ENCODE measurements at regions not wholly inside any gene's neighbourhood (a gene's known extent, or its start where the extent isn't known, plus 50 kb on each side); places are given as distances from the start of the nearest gene placed in this dataset.
"Not testable (repeated sequence)": the region's sequence is repeated elsewhere in the genome, so short reads cannot be mapped to it uniquely, and the experiment has no call there.

GRCh38 chr13:87166348-87166747 lies 504.8 kb upstream of the SLITRK5 start:
- Histone ChIP-seq H3K27me3 (ENCODE audit: control insufficient read depth in 2 of 2, insufficient read depth in 2 of 2, low read length in 2 of 2) (no peaks in the 10 kb centered on the region), H3K36me3 (ENCODE audit: control insufficient read depth in 2 of 2, insufficient read depth in 2 of 2, low read length in 2 of 2) (no peaks in the 10 kb centered on the region), H3K27ac (ENCODE audit: low read depth in 2 of 2, low read length in 2 of 2) (no peak overlapping the region), H3K4me1 (ENCODE audit: control insufficient read depth in 2 of 2, insufficient read depth in 2 of 2, low read length in 2 of 2) (no peaks in the 10 kb centered on the region), H3K9ac (ENCODE audit: low read depth in 1 of 2, low read length in 2 of 2) (no peak overlapping the region), H3K9me3 (ENCODE audit: control insufficient read depth in 2 of 2, low read length in 2 of 2) (no peaks in the 10 kb centered on the region), H3K4me3 (ENCODE audit: low read length in 2 of 2) (no peak overlapping the region)

- Histone ChIP-seq H3K27ac (ENCODE audit: low read depth in 2 of 2, low read length in 2 of 2) (no peak overlapping the region), H3K36me3 (ENCODE audit: control insufficient read depth in 2 of 2, insufficient read depth in 2 of 2, low read length in 2 of 2) (no peaks in the 10 kb centered on the region), H3K9me3 (ENCODE audit: control insufficient read depth in 2 of 2, low read length in 2 of 2) (no peaks in the 10 kb centered on the region), H3K4me1 (ENCODE audit: control insufficient read depth in 2 of 2, insufficient read depth in 2 of 2, low read length in 2 of 2) (no peaks in the 10 kb centered on the region), H3K4me3 (ENCODE audit: low read length in 2 of 2) (no peak overlapping the region), H3K27me3 (ENCODE audit: control insufficient read depth in 2 of 2, insufficient read depth in 2 of 2, low read length in 2 of 2) (no peaks in the 10 kb centered on the region), H3K9ac (ENCODE audit: low read depth in 1 of 2, low read length in 2 of 2) (no peak overlapping the region)
Measured at GRCh38 chr13:87168390-87168789, 502.8 kb upstream of the SLITRK5 start.

GRCh38 chr13:87169337-87169736 lies 501.8 kb upstream of the SLITRK5 start:
- H3K27me3 ChIP-seq (ENCODE audit: control insufficient read depth in 2 of 2, insufficient read depth in 2 of 2, low read length in 2 of 2): no peaks in the 10 kb centered on the region
- H3K9me3 ChIP-seq (ENCODE audit: control insufficient read depth in 2 of 2, low read length in 2 of 2): no peaks in the 10 kb centered on the region
- no peaks in the 10 kb centered on the region for H3K4me1 ChIP-seq (ENCODE audit: control insufficient read depth in 2 of 2, insufficient read depth in 2 of 2, low read length in 2 of 2)
- no peak overlapping the region for H3K4me3 ChIP-seq (ENCODE audit: low read length in 2 of 2)
- no peaks in the 10 kb centered on the region for H3K36me3 ChIP-seq (ENCODE audit: control insufficient read depth in 2 of 2, insufficient read depth in 2 of 2, low read length in 2 of 2)
- H3K9ac ChIP-seq (ENCODE audit: low read depth in 1 of 2, low read length in 2 of 2): no peak overlapping the region
- H3K27ac ChIP-seq (ENCODE audit: low read depth in 2 of 2, low read length in 2 of 2): no peak overlapping the region

- no peaks in the 10 kb centered on the region for H3K27me3 ChIP-seq (ENCODE audit: control insufficient read depth in 2 of 2, insufficient read depth in 2 of 2, low read length in 2 of 2)
- no peak overlapping the region for H3K9ac ChIP-seq (ENCODE audit: low read depth in 1 of 2, low read length in 2 of 2)
- H3K4me1 ChIP-seq (ENCODE audit: control insufficient read depth in 2 of 2, insufficient read depth in 2 of 2, low read length in 2 of 2): no peaks in the 10 kb centered on the region
- no peaks in the 10 kb centered on the region for H3K36me3 ChIP-seq (ENCODE audit: control insufficient read depth in 2 of 2, insufficient read depth in 2 of 2, low read length in 2 of 2)
- H3K9me3 ChIP-seq (ENCODE audit: control insufficient read depth in 2 of 2, low read length in 2 of 2): no peaks in the 10 kb centered on the region
- no peak overlapping the region for H3K27ac ChIP-seq (ENCODE audit: low read depth in 2 of 2, low read length in 2 of 2)
- no peak overlapping the region for H3K4me3 ChIP-seq (ENCODE audit: low read length in 2 of 2)
Measured at GRCh38 chr13:87172166-87172835, 498.9 kb upstream of the SLITRK5 start.

- not testable (repeated sequence) for H3K9ac ChIP-seq (ENCODE audit: low read depth in 1 of 2, low read length in 2 of 2); H3K9me3 ChIP-seq (ENCODE audit: control insufficient read depth in 2 of 2, low read length in 2 of 2); H3K4me3 ChIP-seq (ENCODE audit: low read length in 2 of 2); H3K27me3 ChIP-seq (ENCODE audit: control insufficient read depth in 2 of 2, insufficient read depth in 2 of 2, low read length in 2 of 2); H3K27ac ChIP-seq (ENCODE audit: low read depth in 2 of 2, low read length in 2 of 2); H3K36me3 ChIP-seq (ENCODE audit: control insufficient read depth in 2 of 2, insufficient read depth in 2 of 2, low read length in 2 of 2); H3K4me1 ChIP-seq (ENCODE audit: control insufficient read depth in 2 of 2, insufficient read depth in 2 of 2, low read length in 2 of 2)
Measured at GRCh38 chr13:87185138-87185537, 486.0 kb upstream of the SLITRK5 start.

- not testable (repeated sequence) for H3K4me1 ChIP-seq (ENCODE audit: control insufficient read depth in 2 of 2, insufficient read depth in 2 of 2, low read length in 2 of 2); H3K9me3 ChIP-seq (ENCODE audit: control insufficient read depth in 2 of 2, low read length in 2 of 2); H3K36me3 ChIP-seq (ENCODE audit: control insufficient read depth in 2 of 2, insufficient read depth in 2 of 2, low read length in 2 of 2); H3K4me3 ChIP-seq (ENCODE audit: low read length in 2 of 2); H3K27me3 ChIP-seq (ENCODE audit: control insufficient read depth in 2 of 2, insufficient read depth in 2 of 2, low read length in 2 of 2); H3K27ac ChIP-seq (ENCODE audit: low read depth in 2 of 2, low read length in 2 of 2); H3K9ac ChIP-seq (ENCODE audit: low read depth in 1 of 2, low read length in 2 of 2)
Measured at GRCh38 chr13:87186647-87187046, 484.5 kb upstream of the SLITRK5 start.

- H3K4me3 ChIP-seq (ENCODE audit: low read length in 2 of 2); H3K27ac ChIP-seq (ENCODE audit: low read depth in 2 of 2, low read length in 2 of 2); H3K36me3 ChIP-seq (ENCODE audit: control insufficient read depth in 2 of 2, insufficient read depth in 2 of 2, low read length in 2 of 2); H3K27me3 ChIP-seq (ENCODE audit: control insufficient read depth in 2 of 2, insufficient read depth in 2 of 2, low read length in 2 of 2); H3K9me3 ChIP-seq (ENCODE audit: control insufficient read depth in 2 of 2, low read length in 2 of 2); H3K9ac ChIP-seq (ENCODE audit: low read depth in 1 of 2, low read length in 2 of 2); H3K4me1 ChIP-seq (ENCODE audit: control insufficient read depth in 2 of 2, insufficient read depth in 2 of 2, low read length in 2 of 2): not testable (repeated sequence)
Measured at GRCh38 chr13:87191485-87191884, 479.7 kb upstream of the SLITRK5 start.

- Histone ChIP-seq H3K4me3 (ENCODE audit: low read length in 2 of 2) (no peak overlapping the region), H3K9ac (ENCODE audit: low read depth in 1 of 2, low read length in 2 of 2) (no peak overlapping the region), H3K27me3 (ENCODE audit: control insufficient read depth in 2 of 2, insufficient read depth in 2 of 2, low read length in 2 of 2) (no peaks in the 10 kb centered on the region), H3K9me3 (ENCODE audit: control insufficient read depth in 2 of 2, low read length in 2 of 2) (no peaks in the 10 kb centered on the region), H3K27ac (ENCODE audit: low read depth in 2 of 2, low read length in 2 of 2) (no peak overlapping the region), H3K36me3 (ENCODE audit: control insufficient read depth in 2 of 2, insufficient read depth in 2 of 2, low read length in 2 of 2) (no peaks in the 10 kb centered on the region), H3K4me1 (ENCODE audit: control insufficient read depth in 2 of 2, insufficient read depth in 2 of 2, low read length in 2 of 2) (no peaks in the 10 kb centered on the region)
Measured at GRCh38 chr13:87198371-87198770, 472.8 kb upstream of the SLITRK5 start.

GRCh38 chr13:87206708-87207107 lies 464.5 kb upstream of the SLITRK5 start:
- Histone ChIP-seq H3K9ac (ENCODE audit: low read depth in 1 of 2, low read length in 2 of 2) (no peak overlapping the region), H3K27ac (ENCODE audit: low read depth in 2 of 2, low read length in 2 of 2) (no peak overlapping the region), H3K27me3 (ENCODE audit: control insufficient read depth in 2 of 2, insufficient read depth in 2 of 2, low read length in 2 of 2) (no peaks in the 10 kb centered on the region), H3K36me3 (ENCODE audit: control insufficient read depth in 2 of 2, insufficient read depth in 2 of 2, low read length in 2 of 2) (no peaks in the 10 kb centered on the region), H3K4me1 (ENCODE audit: control insufficient read depth in 2 of 2, insufficient read depth in 2 of 2, low read length in 2 of 2) (no peaks in the 10 kb centered on the region), H3K9me3 (ENCODE audit: control insufficient read depth in 2 of 2, low read length in 2 of 2) (no peaks in the 10 kb centered on the region), H3K4me3 (ENCODE audit: low read length in 2 of 2) (no peak overlapping the region)

- no peak overlapping the region for H3K4me3 ChIP-seq (ENCODE audit: low read length in 2 of 2)
- no peaks in the 10 kb centered on the region for H3K4me1 ChIP-seq (ENCODE audit: control insufficient read depth in 2 of 2, insufficient read depth in 2 of 2, low read length in 2 of 2)
- no peaks in the 10 kb centered on the region for H3K36me3 ChIP-seq (ENCODE audit: control insufficient read depth in 2 of 2, insufficient read depth in 2 of 2, low read length in 2 of 2)
- H3K27me3 ChIP-seq (ENCODE audit: control insufficient read depth in 2 of 2, insufficient read depth in 2 of 2, low read length in 2 of 2): no peaks in the 10 kb centered on the region
- H3K27ac ChIP-seq (ENCODE audit: low read depth in 2 of 2, low read length in 2 of 2): no peak overlapping the region
- no peaks in the 10 kb centered on the region for H3K9me3 ChIP-seq (ENCODE audit: control insufficient read depth in 2 of 2, low read length in 2 of 2)
- H3K9ac ChIP-seq (ENCODE audit: low read depth in 1 of 2, low read length in 2 of 2): no peak overlapping the region
Measured at GRCh38 chr13:87207280-87208003, 463.7 kb upstream of the SLITRK5 start.
